Peyer's patch (tissue), 4 donors: ENCODE measurements at regions not wholly inside any gene's neighbourhood (a gene's known extent, or its start where the extent isn't known, plus 50 kb on each side); places are given as distances from the start of the nearest gene placed in this dataset.
"Not testable (repeated sequence)": the region's sequence is repeated elsewhere in the genome, so short reads cannot be mapped to it uniquely, and the experiment has no call there.

Experiments used
- DNase-seq, 3 donors: peaks; one replicate each; pipeline ENCODE4 v3.0.0-alpha.2; 2017 to 2019
- H3K27ac ChIP-seq, 4 donors: fragments of 200-600 bp; sonication (generic); one replicate each; pipeline ENCODE4 v1.5.1; 2016 to 2019
- H3K27me3 ChIP-seq, 2 donors: fragments of 200-600 bp; sonication (generic); one replicate each; pipeline ENCODE4 v1.5.1; 2019
- H3K36me3 ChIP-seq, 3 donors: fragments of 200-600 bp; sonication (generic); one replicate each; pipeline ENCODE4 v1.5.1; 2016 to 2019
- H3K4me1 ChIP-seq, 4 donors: fragments of 200-600 bp; sonication (generic); one replicate each; pipeline ENCODE4 v1.5.1; 2016 to 2019
- H3K4me3 ChIP-seq, 4 donors: fragments of 200-600 bp; sonication (generic); 1 replicate in 3 of 4; 2 replicates in 1 of 4; pipeline ENCODE4 v1.5.1; 2016 to 2019; ENCODE audit warnings: mild to moderate bottlenecking in 1 of 4
- H3K9me3 ChIP-seq, 4 donors: fragments of 200-600 bp; sonication (generic); one replicate each; pipeline ENCODE4 v1.5.1; 2016 to 2019; ENCODE audit warnings: mild to moderate bottlenecking in 1 of 4
- CTCF ChIP-seq, 6 experiments: fragments of 450-650 bp in 4 of 6; fragments of 200-600 bp in 2 of 6; sonication (generic) in 1 of 6; IDR thresholded peaks; one replicate each; pipeline ENCODE4 v1.5.1; 2017 to 2019; ENCODE audit warnings: antibody characterized with exemption in 6 of 6, mild to moderate bottlenecking in 3 of 6, moderate library complexity in 1 of 6
- POLR2A ChIP-seq, 2 donors: fragments of 450-650 bp; IDR thresholded peaks; one replicate each; pipeline ENCODE4 v1.5.1; 2017; ENCODE audit warnings: antibody characterized with exemption in 2 of 2, mild to moderate bottlenecking in 2 of 2, moderate library complexity in 2 of 2

- no peak for TF ChIP-seq CTCF (IDR thresholded peaks at IDR 0.05)
- TF ChIP-seq POLR2A (IDR thresholded peaks at IDR 0.05): no peak
- H3K27ac ChIP-seq: no peak overlapping the region
- H3K9me3 ChIP-seq: no peaks in the 10 kb centered on the region
- H3K4me3 ChIP-seq: no peak overlapping the region
- no peak for DNase-seq
- H3K4me1 ChIP-seq: no peaks in the 10 kb centered on the region
- H3K36me3 ChIP-seq: no peaks in the 10 kb centered on the region
- no peaks in the 10 kb centered on the region for H3K27me3 ChIP-seq
These were observed 216.3 kb upstream of the PRNP start for GRCh38 chr20:4469910-4470309.

DNA sequence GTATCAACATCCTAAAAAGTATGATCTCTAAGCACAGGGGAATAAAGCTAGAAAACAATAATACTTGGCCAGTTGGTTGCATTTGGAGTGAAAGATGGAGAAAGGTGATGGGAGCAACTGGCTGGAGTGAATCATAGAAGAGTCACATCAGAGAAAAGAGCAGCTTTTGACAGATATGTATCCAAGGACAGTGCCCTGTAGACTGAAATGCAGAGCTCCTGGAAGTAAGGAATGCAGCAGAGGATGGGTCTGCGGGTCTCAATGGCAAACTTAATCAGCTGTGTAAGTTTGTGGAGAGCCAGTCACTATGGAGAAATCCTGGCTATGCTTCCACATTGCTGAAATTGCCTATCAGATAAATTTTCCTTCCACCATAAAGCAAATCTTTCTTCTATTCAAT, 218.1 kb upstream of the PRNP start:
- Histone ChIP-seq H3K4me3 (no peak overlapping the region), H3K9me3 (no peaks in the 10 kb centered on the region), H3K36me3 (no peaks in the 10 kb centered on the region), H3K27me3 (no peaks in the 10 kb centered on the region), H3K27ac (no peak overlapping the region), H3K4me1 (no peaks in the 10 kb centered on the region)
- no peak for DNase-seq
- TF ChIP-seq POLR2A (IDR thresholded peaks at IDR 0.05): no peak
- no peak for TF ChIP-seq CTCF (IDR thresholded peaks at IDR 0.05)

DNA sequence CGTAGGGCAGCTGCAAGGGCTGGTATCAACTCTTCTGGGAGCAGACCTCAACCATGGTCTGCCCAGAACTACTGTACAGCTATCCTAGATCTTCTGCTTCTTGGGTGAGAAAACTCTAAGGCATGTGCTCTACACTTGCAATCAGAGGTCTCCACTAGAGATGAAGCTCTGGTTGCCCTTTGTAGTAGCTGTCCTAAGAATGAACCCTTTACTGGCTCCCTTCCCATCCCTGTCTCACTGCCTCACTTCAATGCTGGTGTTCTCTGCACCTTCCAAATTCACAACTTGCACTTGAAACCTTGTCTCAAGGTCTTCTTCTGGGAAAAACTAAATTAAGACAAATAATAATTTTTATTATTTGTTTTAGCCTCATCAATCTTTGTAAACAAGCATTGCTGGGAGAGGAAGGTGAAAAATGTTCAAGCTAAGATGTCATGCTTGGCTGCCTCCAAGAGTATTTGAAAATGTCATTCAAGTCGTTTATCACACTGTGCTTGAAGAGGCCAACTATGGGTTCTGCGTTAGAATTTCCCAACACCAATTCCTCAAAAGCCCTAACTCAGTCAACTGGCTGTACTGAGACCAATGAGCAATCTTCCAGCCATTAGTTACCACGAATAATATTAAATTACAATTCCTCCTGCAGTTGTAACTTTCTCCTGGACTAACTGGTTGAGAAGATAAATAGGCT, 216.9 kb upstream of the ADRA1D start:
- H3K27me3 ChIP-seq: no peaks in the 10 kb centered on the region
- H3K4me1 ChIP-seq: no peaks in the 10 kb centered on the region
- H3K27ac ChIP-seq: no peak overlapping the region
- H3K9me3 ChIP-seq: no peaks in the 10 kb centered on the region
- DNase-seq: no peak
- no peaks in the 10 kb centered on the region for H3K36me3 ChIP-seq
- TF ChIP-seq CTCF (IDR thresholded peaks at IDR 0.05) (no peak), POLR2A (IDR thresholded peaks at IDR 0.05) (no peak)
- H3K4me3 ChIP-seq: no peak overlapping the region

DNA sequence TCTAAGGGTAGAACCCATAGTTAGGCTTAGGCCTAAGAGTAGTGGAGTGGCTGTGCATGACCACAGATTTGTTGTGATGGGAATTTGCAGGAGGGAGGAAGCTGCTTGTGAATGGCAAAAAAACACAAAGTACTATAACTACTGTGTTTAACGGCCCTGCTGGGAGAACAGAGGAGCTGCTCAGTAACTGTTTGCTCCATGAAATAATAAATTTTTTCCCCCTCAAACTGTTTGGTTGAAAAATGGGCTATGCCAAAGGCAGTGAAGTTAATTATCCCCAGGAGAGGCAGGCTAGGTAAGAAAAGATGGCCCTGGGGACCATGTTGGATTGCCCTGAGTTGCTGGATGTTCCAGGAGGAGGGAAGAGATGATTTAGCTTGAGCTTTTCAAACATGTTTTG, 216.1 kb upstream of the ADRA1D start:
- H3K4me3 ChIP-seq: no peak overlapping the region
- no peaks in the 10 kb centered on the region for H3K4me1 ChIP-seq
- no peak overlapping the region for H3K27ac ChIP-seq
- no peaks in the 10 kb centered on the region for H3K36me3 ChIP-seq
- DNase-seq: no peak
- TF ChIP-seq POLR2A (IDR thresholded peaks at IDR 0.05): no peak
- TF ChIP-seq CTCF (IDR thresholded peaks at IDR 0.05): no peak
- no peaks in the 10 kb centered on the region for H3K9me3 ChIP-seq
- no peaks in the 10 kb centered on the region for H3K27me3 ChIP-seq

DNA sequence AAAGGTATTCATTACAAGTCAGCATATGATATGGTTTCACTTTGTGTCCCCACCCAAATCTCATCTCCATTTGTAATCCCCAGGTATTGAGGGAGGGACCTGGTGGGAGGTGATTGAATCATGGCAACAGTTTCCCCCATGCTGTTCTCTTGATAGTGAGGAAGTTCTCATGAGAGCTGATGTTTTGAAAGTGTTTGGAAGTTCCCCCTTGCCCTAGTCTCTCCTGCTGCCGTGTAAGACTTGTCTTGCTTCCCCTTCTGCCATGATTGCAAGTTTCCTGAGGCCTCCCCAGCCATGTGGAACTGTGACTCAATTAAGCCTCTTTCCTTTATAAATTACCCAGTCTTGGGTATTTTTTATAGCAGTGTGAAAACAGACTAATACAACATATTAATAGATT, 213.7 kb upstream of the ADRA1D start:
- H3K36me3 ChIP-seq, H3K4me3 ChIP-seq, H3K4me1 ChIP-seq, DNase-seq, H3K27ac ChIP-seq, H3K27me3 ChIP-seq, H3K9me3 ChIP-seq: not testable (repeated sequence)

- TF ChIP-seq POLR2A (IDR thresholded peaks at IDR 0.05) (no peak), CTCF (IDR thresholded peaks at IDR 0.05) (no peak)
- H3K4me3 ChIP-seq: no peak overlapping the region
- DNase-seq: no peak
- H3K36me3 ChIP-seq: no peaks in the 10 kb centered on the region
- no peaks in the 10 kb centered on the region for H3K4me1 ChIP-seq
- H3K27me3 ChIP-seq: no peaks in the 10 kb centered on the region
- H3K27ac ChIP-seq: no peak overlapping the region
- no peaks in the 10 kb centered on the region for H3K9me3 ChIP-seq
These were observed 210.0 kb upstream of the ADRA1D start for GRCh38 chr20:4459081-4459480.
